ENCODE measurements at regions not wholly inside any gene's neighbourhood (a gene's known extent, or its start where the extent isn't known, plus 50 kb on each side); places are given as distances from the start of the nearest gene placed in this dataset.

- FAIRE-seq: no peak
- H2AFZ ChIP-seq (ENCODE audit: low read length): no peak overlapping the region
Measured at GRCh38 chr4:65167719-65168118, 502.6 kb downstream of the EPHA5 start.

More at GRCh38 chr4:65167719-65168118, 502.6 kb downstream of the EPHA5 start:
- no peak overlapping the region for H3K56ac ChIP-seq (replicated peaks; ENCODE audit: insufficient read length, low read depth, low read length)
- H2AK5ac ChIP-seq (ENCODE audit: low read depth, low read length): no peak overlapping the region
- no peak for DNase-seq (ENCODE audit: low read depth in 1 of 2, low spot score in 2 of 2)
- H2BK15ac ChIP-seq (ENCODE audit: low read length): no peak overlapping the region
- no peaks in the 10 kb centered on the region for H4K20me1 ChIP-seq (replicated peaks in 1 of 2; ENCODE audit: control insufficient read depth in 1 of 2, insufficient read depth in 2 of 2, low read length in 2 of 2)
- 84% methylated on average over 3 of the region's 3 CpGs; no CpG with 5 or more reads in 1 of the 2 experiments for whole genome bisulfite sequencing, 2 experiments (ENCODE audit: extremely low coverage in 1 of 2, insufficient coverage in 1 of 2, insufficient read length in 1 of 2, insufficient replicate concordance in 2 of 2, low coverage in 1 of 2, low lambda C conversion rate in 2 of 2, missing lambda C conversion rate in 1 of 2)
- H3K79me2 ChIP-seq (ENCODE audit: control insufficient read depth in 1 of 2, insufficient read depth in 2 of 2, low read length in 2 of 2): no peaks in the 10 kb centered on the region
- H3K4me2 ChIP-seq (ENCODE audit: insufficient read depth in 1 of 2, low read depth in 2 of 2, low read length in 2 of 2): no peak overlapping the region
- no peak overlapping the region for H2BK20ac ChIP-seq (ENCODE audit: low read length)
- H2BK120ac ChIP-seq (replicated peaks; ENCODE audit: low read depth, low read length): no peak overlapping the region
- no peak overlapping the region for H3K14ac ChIP-seq (ENCODE audit: insufficient read length)
- H3K18ac ChIP-seq (ENCODE audit: extremely low read depth, low read length): no peak overlapping the region
- H2BK5ac ChIP-seq (ENCODE audit: low read depth, low read length): no peak overlapping the region
- H3K9me3 ChIP-seq (ENCODE audit: insufficient read depth in 2 of 2, low read depth in 1 of 2, low read length in 1 of 2): no peaks in the 10 kb centered on the region
- H4K5ac ChIP-seq (ENCODE audit: insufficient read length, low read depth, low read length): no peak overlapping the region
- H3K4me1 ChIP-seq (replicated peaks in 1 of 4; ENCODE audit: control insufficient read depth in 3 of 4, insufficient read depth in 4 of 4, low read length in 3 of 4): no peaks in the 10 kb centered on the region
- H4K91ac ChIP-seq (replicated peaks; ENCODE audit: insufficient read length, low read length): no peak overlapping the region
- no peak overlapping the region for H3K9ac ChIP-seq (replicated peaks in 1 of 4; ENCODE audit: extremely low read depth in 1 of 4, low read depth in 3 of 4, low read length in 3 of 4)
- no peaks in the 10 kb centered on the region for H3K23me2 ChIP-seq (ENCODE audit: low read depth, low read length)
- H3K79me1 ChIP-seq (ENCODE audit: low read depth, low read length): no peaks in the 10 kb centered on the region
- H3K27ac ChIP-seq (ENCODE audit: low read depth, low read length): no peak overlapping the region
- no peak overlapping the region for H3K23ac ChIP-seq (ENCODE audit: insufficient read length)
- H3K4ac ChIP-seq (replicated peaks; ENCODE audit: insufficient read length, low read depth, low read length): no peak overlapping the region
- TF ChIP-seq TBP (IDR thresholded peaks at IDR 0.05; ENCODE audit: low read depth, low read length): no peak
- no peak for TF ChIP-seq TEAD4 (IDR thresholded peaks at IDR 0.05; ENCODE audit: low read depth, low read length)
- no peak overlapping the region for H4K8ac ChIP-seq (ENCODE audit: extremely low read depth, insufficient read depth, low read length)
- no peaks in the 10 kb centered on the region for H3K27me3 ChIP-seq (replicated peaks in 1 of 4; ENCODE audit: control insufficient read depth in 3 of 4, extremely low read depth in 1 of 4, insufficient read depth in 3 of 4, low read length in 3 of 4)
- H3K36me3 ChIP-seq (ENCODE audit: control insufficient read depth in 2 of 4, insufficient read depth in 4 of 4, low read length in 3 of 4): no peaks in the 10 kb centered on the region
- ChIA-PET POLR2A (ENCODE audit: partially characterized antibody) (no interaction called here), CTCF (ENCODE audit: partially characterized antibody) (interaction anchor here (0.6 to 0.9 kb wide), 3 partner anchors 34 to 1118 kb away, joined by 3 read pairs; no protein-coding TSS in a partner anchor)
- H3K4me3 ChIP-seq (ENCODE audit: extremely low read depth in 1 of 4, insufficient read depth in 2 of 4, low read depth in 3 of 4, low read length in 4 of 4): no peak overlapping the region
- H2BK12ac ChIP-seq (ENCODE audit: low read depth, low read length): no peak overlapping the region
